ENCODE measurements at regions not wholly inside any gene's neighbourhood (a gene's known extent, or its start where the extent isn't known, plus 50 kb on each side); places are given as distances from the start of the nearest gene placed in this dataset.

GRCh38 chr6:74534465-74535211 lies 671.2 kb downstream of the COL12A1 start:
- TF ChIP-seq EZH2 (IDR thresholded peaks at IDR 0.05; ENCODE audit: borderline replicate concordance, insufficient read depth, low read depth, low read length, poor library complexity, severe bottlenecking) = no peak
- TF ChIP-seq, protein P1, sequence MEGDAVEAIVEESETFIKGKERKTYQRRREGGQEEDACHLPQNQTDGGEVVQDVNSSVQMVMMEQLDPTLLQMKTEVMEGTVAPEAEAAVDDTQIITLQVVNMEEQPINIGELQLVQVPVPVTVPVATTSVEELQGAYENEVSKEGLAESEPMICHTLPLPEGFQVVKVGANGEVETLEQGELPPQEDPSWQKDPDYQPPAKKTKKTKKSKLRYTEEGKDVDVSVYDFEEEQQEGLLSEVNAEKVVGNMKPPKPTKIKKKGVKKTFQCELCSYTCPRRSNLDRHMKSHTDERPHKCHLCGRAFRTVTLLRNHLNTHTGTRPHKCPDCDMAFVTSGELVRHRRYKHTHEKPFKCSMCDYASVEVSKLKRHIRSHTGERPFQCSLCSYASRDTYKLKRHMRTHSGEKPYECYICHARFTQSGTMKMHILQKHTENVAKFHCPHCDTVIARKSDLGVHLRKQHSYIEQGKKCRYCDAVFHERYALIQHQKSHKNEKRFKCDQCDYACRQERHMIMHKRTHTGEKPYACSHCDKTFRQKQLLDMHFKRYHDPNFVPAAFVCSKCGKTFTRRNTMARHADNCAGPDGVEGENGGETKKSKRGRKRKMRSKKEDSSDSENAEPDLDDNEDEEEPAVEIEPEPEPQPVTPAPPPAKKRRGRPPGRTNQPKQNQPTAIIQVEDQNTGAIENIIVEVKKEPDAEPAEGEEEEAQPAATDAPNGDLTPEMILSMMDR (IDR thresholded peaks at IDR 0.05) = no peak
